CD4-positive, CD25-positive, alpha-beta regulatory T cell (primary cell): ENCODE measurements at regions not wholly inside any gene's neighbourhood (a gene's known extent, or its start where the extent isn't known, plus 50 kb on each side); places are given as distances from the start of the nearest gene placed in this dataset.

Experiments used
- ATAC-seq, 2 donors: fragments of 150-1000 bp; cut with Tn5 transposase; one replicate each; pipeline ENCODE4 v1.10.0; 2021; ENCODE audit warnings: low read depth in 2 of 2, moderate number of reproducible peaks in 2 of 2, moderate library complexity in 1 of 2
- DNase-seq, 3 donors: peaks; one replicate each; pipeline versions ENCODE4 v3.0.0 to v3.0.0-alpha.2; 2012 to 2022; ENCODE audit warnings: mixed read lengths in 1 of 3
- H3K27ac ChIP-seq: one replicate; pipeline ENCODE4 v1.7.0; 2013; ENCODE audit warnings: mild to moderate bottlenecking, low read length; ENCODE audit not compliant: insufficient read depth, poor library complexity, severe bottlenecking
- H3K27me3 ChIP-seq: one replicate; pipeline ENCODE4 v1.7.0; 2013; ENCODE audit warnings: low read length; ENCODE audit not compliant: control insufficient read depth, insufficient read depth
- H3K36me3 ChIP-seq: one replicate; pipeline ENCODE4 v1.7.0; 2013; ENCODE audit warnings: mild to moderate bottlenecking, low read length, moderate library complexity; ENCODE audit not compliant: control insufficient read depth, insufficient read depth
- H3K4me1 ChIP-seq: 2 replicates; pipeline ENCODE4 v1.7.0; 2013; ENCODE audit warnings: mild to moderate bottlenecking, low read length; ENCODE audit not compliant: insufficient read depth, control insufficient read depth, poor library complexity, severe bottlenecking
- H3K4me3 ChIP-seq: one replicate; pipeline ENCODE4 v1.7.0; 2013; ENCODE audit warnings: low read depth, mild to moderate bottlenecking, low read length, moderate library complexity
- H3K9me3 ChIP-seq, 2 experiments: 1 replicate in 1 of 2; 2 replicates in 1 of 2; pipeline ENCODE4 v1.7.0; 2013; ENCODE audit warnings: low read length in 2 of 2, mild to moderate bottlenecking in 1 of 2, moderate library complexity in 1 of 2; ENCODE audit not compliant: control insufficient read depth in 2 of 2
- H3K27ac Mint-ChIP-seq, 3 donors: one replicate each; pipeline ENCODE4 v1.8.0; 2020 to 2022; ENCODE audit warnings: mild to moderate bottlenecking in 3 of 3, mixed read lengths in 3 of 3, moderate library complexity in 2 of 3
- H3K27me3 Mint-ChIP-seq: one replicate; pipeline ENCODE4 v1.8.0; 2022; ENCODE audit warnings: mild to moderate bottlenecking, mixed read lengths
- H3K36me3 Mint-ChIP-seq: one replicate; pipeline ENCODE4 v1.8.0; 2020; ENCODE audit warnings: mixed read lengths
- H3K4me1 Mint-ChIP-seq, 4 donors: one replicate each; pipeline ENCODE4 v1.8.0; 2020 to 2022; ENCODE audit warnings: mixed read lengths in 4 of 4, mild to moderate bottlenecking in 1 of 4
- H3K4me3 Mint-ChIP-seq, 4 donors: one replicate each; pipeline ENCODE4 v1.8.0; 2020 to 2022; ENCODE audit warnings: mild to moderate bottlenecking in 4 of 4, mixed read lengths in 4 of 4, moderate library complexity in 3 of 4
- H3K9me3 Mint-ChIP-seq, 7 donors: one replicate each; pipeline ENCODE4 v1.8.0; 2020 to 2022; ENCODE audit warnings: mixed read lengths in 7 of 7, mild to moderate bottlenecking in 3 of 7, moderate library complexity in 2 of 7

DNA sequence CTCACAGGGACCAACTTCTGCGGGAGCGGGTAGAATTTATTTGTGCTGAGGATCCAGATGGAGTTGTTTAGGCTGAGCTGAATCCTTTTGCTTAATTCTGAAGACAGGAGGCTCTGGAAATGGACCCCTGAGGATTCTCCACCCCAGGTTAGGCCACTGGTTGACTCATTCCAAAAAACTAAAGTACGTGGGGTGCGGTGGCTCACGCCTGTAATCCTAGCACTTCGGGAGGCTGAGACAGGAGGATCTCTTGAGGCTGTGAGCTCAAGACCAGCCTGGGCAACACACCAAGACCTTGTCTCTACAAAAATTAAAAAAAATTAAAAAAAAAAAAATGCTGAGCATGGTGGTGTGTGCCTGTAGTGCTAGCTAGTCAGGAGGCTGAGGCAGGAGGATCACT, 76.3 kb upstream of the MAP1LC3B2 start:
- no peaks in the 10 kb centered on the region for H3K27me3 ChIP-seq
- Mint-ChIP-seq H3K9me3 (peaks cover 0 to 7% (median 2%) of the 10 kb centered on the region in 7 donors), H3K4me1 (peaks cover 0 to 14% (median 10%) of the 10 kb centered on the region in 4 donors), H3K4me3 (no peak overlapping the region), H3K27ac (no peak overlapping the region), H3K36me3 (no peaks in the 10 kb centered on the region), H3K27me3 (peaks cover 11% of the 10 kb centered on the region)
- H3K9me3 ChIP-seq, result no peaks in the 10 kb centered on the region
- ATAC-seq (no peak), DNase-seq (no peak)
- H3K4me1 ChIP-seq, result no peaks in the 10 kb centered on the region
- H3K27ac ChIP-seq, result no peak overlapping the region
- H3K36me3 ChIP-seq, result no peaks in the 10 kb centered on the region
- no peak overlapping the region for H3K4me3 ChIP-seq

- ATAC-seq, result no peak
- Histone ChIP-seq H3K9me3 (no peaks in the 10 kb centered on the region), H3K27ac (no peak overlapping the region), H3K4me3 (no peak overlapping the region), H3K4me1 (no peaks in the 10 kb centered on the region), H3K36me3 (no peaks in the 10 kb centered on the region), H3K27me3 (no peaks in the 10 kb centered on the region)
- Mint-ChIP-seq H3K9me3 (peaks cover 0 to 15% (median 3%) of the 10 kb centered on the region in 7 donors), H3K4me3 (no peak overlapping the region), H3K36me3 (no peaks in the 10 kb centered on the region), H3K27me3 (peaks cover 11% of the 10 kb centered on the region), H3K27ac (no peak overlapping the region), H3K4me1 (peaks cover 0 to 13% (median 8%) of the 10 kb centered on the region in 4 donors)
- no peak for DNase-seq
Measured at GRCh38 chr12:116483959-116484750, 75.0 kb upstream of the MAP1LC3B2 start.

- peaks cover 0 to 15% (median 5%) of the 10 kb centered on the region in 7 donors for H3K9me3 Mint-ChIP-seq
- no peaks in the 10 kb centered on the region for H3K9me3 ChIP-seq
- ATAC-seq (no peak), DNase-seq (no peak)
- H3K36me3 ChIP-seq, result no peaks in the 10 kb centered on the region
- no peaks in the 10 kb centered on the region for H3K4me1 ChIP-seq
- no peak overlapping the region for H3K4me3 Mint-ChIP-seq
- no peak overlapping the region for H3K4me3 ChIP-seq
- peaks cover 11% of the 10 kb centered on the region for H3K27me3 Mint-ChIP-seq
- H3K36me3 Mint-ChIP-seq, result no peaks in the 10 kb centered on the region
- H3K27ac ChIP-seq, result no peak overlapping the region
- no peaks in the 10 kb centered on the region for H3K27me3 ChIP-seq
- peaks cover 0 to 10% (median 7%) of the 10 kb centered on the region in 4 donors for H3K4me1 Mint-ChIP-seq
- no peak overlapping the region for H3K27ac Mint-ChIP-seq
Measured at GRCh38 chr12:116484807-116485206, 74.4 kb upstream of the MAP1LC3B2 start.

DNA sequence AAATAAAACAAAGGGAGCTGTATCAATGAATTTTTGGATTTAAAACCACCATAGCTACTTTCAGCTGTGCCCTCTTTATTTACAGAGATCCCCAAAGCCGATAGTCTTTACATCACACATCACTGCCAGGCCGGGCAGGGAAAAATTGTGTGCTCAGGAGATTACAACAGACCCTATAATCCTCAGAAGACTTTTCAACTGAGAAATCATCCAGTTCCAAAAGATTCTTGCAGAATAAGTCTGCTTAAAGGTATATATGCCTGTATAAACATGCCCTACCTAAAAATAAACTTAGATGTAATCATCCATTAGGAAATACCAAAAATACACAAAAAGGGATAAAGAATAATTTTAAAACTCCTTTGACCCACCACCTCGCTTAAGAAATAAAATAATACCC, 70.1 kb upstream of the MAP1LC3B2 start:
- H3K4me1 ChIP-seq, result no peaks in the 10 kb centered on the region
- Mint-ChIP-seq H3K4me3 (no peak overlapping the region), H3K4me1 (no peaks in the 10 kb centered on the region), H3K9me3 (peaks cover 0 to 15% (median 6%) of the 10 kb centered on the region in 7 donors), H3K36me3 (no peaks in the 10 kb centered on the region), H3K27ac (no peak overlapping the region), H3K27me3 (peaks cover under 1% of the 10 kb centered on the region)
- no peaks in the 10 kb centered on the region for H3K27me3 ChIP-seq
- H3K9me3 ChIP-seq, result no peaks in the 10 kb centered on the region
- H3K4me3 ChIP-seq, result no peak overlapping the region
- H3K36me3 ChIP-seq, result no peaks in the 10 kb centered on the region
- no peak for ATAC-seq
- DNase-seq, result no peak
- H3K27ac ChIP-seq, result no peak overlapping the region

- H3K27ac Mint-ChIP-seq, result no peak overlapping the region
- ATAC-seq (no peak), DNase-seq (no peak)
- no peaks in the 10 kb centered on the region for H3K36me3 ChIP-seq
- no peaks in the 10 kb centered on the region for H3K36me3 Mint-ChIP-seq
- H3K4me3 Mint-ChIP-seq, result no peak overlapping the region
- H3K9me3 ChIP-seq, result no peaks in the 10 kb centered on the region
- H3K4me1 ChIP-seq, result no peaks in the 10 kb centered on the region
- no peaks in the 10 kb centered on the region for H3K27me3 Mint-ChIP-seq
- H3K9me3 Mint-ChIP-seq, result peaks cover 0 to 15% (median 6%) of the 10 kb centered on the region in 7 donors
- H3K27me3 ChIP-seq, result no peaks in the 10 kb centered on the region
- H3K4me3 ChIP-seq, result no peak overlapping the region
- H3K27ac ChIP-seq, result no peak overlapping the region
- H3K4me1 Mint-ChIP-seq, result no peaks in the 10 kb centered on the region
Measured at GRCh38 chr12:116490471-116490870, 68.7 kb upstream of the MAP1LC3B2 start.

DNA sequence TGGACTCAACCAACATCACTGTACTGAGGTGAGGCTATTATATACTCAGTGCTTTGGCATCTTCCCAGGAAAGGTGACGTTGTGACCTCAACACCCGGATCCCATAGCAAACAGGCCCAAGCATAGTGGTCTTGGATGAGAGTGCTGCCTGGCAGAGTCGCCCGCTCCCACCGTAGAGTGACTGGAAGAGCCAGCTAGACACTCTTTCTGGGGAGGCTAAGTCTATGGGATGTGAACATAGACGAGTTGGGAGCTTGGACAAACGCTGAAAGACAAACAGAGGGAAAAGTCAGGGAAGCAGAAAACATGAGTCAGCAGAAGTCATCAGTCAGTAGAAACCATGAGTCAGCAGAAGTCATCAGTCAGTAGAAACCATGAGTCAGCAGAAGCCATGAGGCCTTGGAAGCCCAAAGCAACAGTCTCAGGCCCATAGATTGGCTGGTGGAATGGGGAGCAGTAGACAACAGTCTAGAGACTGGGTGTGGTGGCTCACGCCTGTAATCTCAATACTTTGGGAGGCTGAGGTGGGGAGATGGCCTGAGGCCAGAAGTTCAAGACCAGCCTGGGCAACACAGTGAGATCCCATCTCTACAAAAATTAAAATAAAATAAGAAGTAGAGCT, 66.4 kb upstream of the MAP1LC3B2 start:
- no peak overlapping the region for H3K4me3 Mint-ChIP-seq
- no peaks in the 10 kb centered on the region for H3K27me3 Mint-ChIP-seq
- no peaks in the 10 kb centered on the region for H3K27me3 ChIP-seq
- ATAC-seq, result no peak
- no peaks in the 10 kb centered on the region for H3K9me3 ChIP-seq
- H3K36me3 Mint-ChIP-seq, result no peaks in the 10 kb centered on the region
- no peak for DNase-seq
- no peaks in the 10 kb centered on the region for H3K4me1 ChIP-seq
- no peak overlapping the region for H3K27ac Mint-ChIP-seq
- no peak overlapping the region for H3K4me3 ChIP-seq
- no peaks in the 10 kb centered on the region for H3K4me1 Mint-ChIP-seq
- H3K9me3 Mint-ChIP-seq, result peaks cover 0 to 11% (median 5%) of the 10 kb centered on the region in 7 donors
- H3K36me3 ChIP-seq, result no peaks in the 10 kb centered on the region
- no peak overlapping the region for H3K27ac ChIP-seq

DNA sequence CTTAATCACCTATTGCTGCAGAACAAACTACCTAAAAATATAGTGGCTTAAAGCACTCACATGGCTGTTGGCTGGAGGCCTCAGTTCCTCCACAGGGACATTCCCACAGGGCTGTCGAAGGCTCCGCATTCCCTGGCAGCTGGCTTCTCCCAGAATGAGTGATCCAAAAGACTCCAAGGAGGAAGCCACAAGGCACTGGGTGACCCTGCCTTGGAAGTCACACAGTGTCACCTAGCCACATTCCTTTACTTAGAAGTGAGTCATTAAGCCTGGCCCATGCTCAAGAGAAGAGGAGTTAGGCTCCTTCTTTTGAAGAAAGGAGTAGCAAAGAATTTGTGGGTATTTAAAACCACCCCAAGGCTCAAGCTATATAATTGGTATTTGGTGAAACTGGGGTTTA, 63.9 kb upstream of the MAP1LC3B2 start:
- no peak for DNase-seq
- Histone ChIP-seq H3K4me3 (no peak overlapping the region), H3K27ac (no peak overlapping the region), H3K9me3 (no peaks in the 10 kb centered on the region), H3K27me3 (no peaks in the 10 kb centered on the region), H3K36me3 (no peaks in the 10 kb centered on the region), H3K4me1 (no peaks in the 10 kb centered on the region)
- Mint-ChIP-seq H3K27me3 (peaks cover 5% of the 10 kb centered on the region), H3K4me1 (no peaks in the 10 kb centered on the region), H3K27ac (no peak overlapping the region), H3K36me3 (no peaks in the 10 kb centered on the region), H3K9me3 (peaks cover 0 to 5% (median 0%) of the 10 kb centered on the region in 7 donors), H3K4me3 (no peak overlapping the region)
- no peak for ATAC-seq
